H9 (cell line): ENCODE measurements at regions not wholly inside any gene's neighbourhood (a gene's known extent, or its start where the extent isn't known, plus 50 kb on each side); places are given as distances from the start of the nearest gene placed in this dataset.

Source experiments
- DNase-seq: peaks from one replicate; pipeline ENCODE4 v3.0.0-alpha.2; 2017
- H2AFZ ChIP-seq: one replicate; pipeline ENCODE4 v1.6.1; 2013; ENCODE audit warnings: mild to moderate bottlenecking, low read length, control low read depth, moderate library complexity
- H2AK5ac ChIP-seq: 2 replicates; pipeline ENCODE4 v1.6.1; 2013; ENCODE audit warnings: low read length, control low read depth, mixed read lengths; ENCODE audit not compliant: insufficient read length
- H2BK120ac ChIP-seq: one replicate; pipeline ENCODE4 v1.6.1; 2013; ENCODE audit warnings: low read depth, mild to moderate bottlenecking, low read length, control low read depth, inconsistent platforms; ENCODE audit not compliant: poor library complexity, severe bottlenecking
- H2BK12ac ChIP-seq: 2 replicates; pipeline ENCODE4 v1.6.1; 2013; ENCODE audit warnings: low read length, control low read depth, mixed read lengths, low read depth; ENCODE audit not compliant: insufficient read length
- H2BK15ac ChIP-seq: 2 replicates; pipeline ENCODE4 v1.6.1; 2013; ENCODE audit warnings: low read depth, low read length, control low read depth
- H2BK20ac ChIP-seq: one replicate; pipeline ENCODE4 v1.6.1; 2013; ENCODE audit warnings: low read depth, mild to moderate bottlenecking, low read length, control low read depth, inconsistent platforms; ENCODE audit not compliant: poor library complexity, severe bottlenecking
- H2BK5ac ChIP-seq: 2 replicates; pipeline ENCODE4 v1.6.1; 2013; ENCODE audit warnings: low read length, control low read depth, mixed read lengths; ENCODE audit not compliant: insufficient read length
- H3K14ac ChIP-seq: 2 replicates; pipeline ENCODE4 v1.6.1; 2013; ENCODE audit warnings: low read length, control low read depth; ENCODE audit not compliant: insufficient read depth
- H3K18ac ChIP-seq: 2 replicates; pipeline ENCODE4 v1.6.1; 2013; ENCODE audit warnings: low read depth, mild to moderate bottlenecking, mixed read lengths, low read length, control low read depth; ENCODE audit not compliant: insufficient read length
- H3K23ac ChIP-seq: 2 replicates; pipeline ENCODE4 v1.6.1; 2013; ENCODE audit warnings: low read length, control low read depth, mixed read lengths, low read depth; ENCODE audit not compliant: insufficient read length
- H3K23me2 ChIP-seq: 2 replicates; pipeline ENCODE4 v1.6.1; 2013; ENCODE audit warnings: low read depth, mild to moderate bottlenecking, mixed read lengths, low read length, control low read depth; ENCODE audit not compliant: insufficient read length, poor library complexity, severe bottlenecking
- H3K27ac ChIP-seq: 2 replicates; pipeline ENCODE4 v1.5.1; 2013; ENCODE audit warnings: low read length, control low read depth, mixed read lengths, low read depth; ENCODE audit not compliant: insufficient read length
- H3K27me3 ChIP-seq: 2 replicates; pipeline ENCODE4 v1.6.1; 2013; ENCODE audit warnings: low read length, control low read depth, inconsistent platforms; ENCODE audit not compliant: insufficient read depth
- H3K4ac ChIP-seq: 2 replicates; pipeline ENCODE4 v1.6.1; 2013; ENCODE audit warnings: low read depth, mild to moderate bottlenecking, control low read depth, inconsistent platforms, low read length, moderate library complexity
- H3K4me1 ChIP-seq: 2 replicates; pipeline ENCODE4 v1.6.1; 2013; ENCODE audit warnings: low read length, control low read depth, inconsistent platforms; ENCODE audit not compliant: insufficient read depth
- H3K4me2 ChIP-seq: 2 replicates; pipeline ENCODE4 v1.6.1; 2013; ENCODE audit warnings: low read length, control low read depth, mixed read lengths; ENCODE audit not compliant: insufficient read length, insufficient read depth
- H3K56ac ChIP-seq: 2 replicates; pipeline ENCODE4 v1.6.1; 2013; ENCODE audit warnings: low read depth, mild to moderate bottlenecking, mixed read lengths, low read length, control low read depth; ENCODE audit not compliant: insufficient read length
- H3K79me1 ChIP-seq: 2 replicates; pipeline ENCODE4 v1.6.1; 2013; ENCODE audit warnings: low read depth, mild to moderate bottlenecking, moderate library complexity, low read length, control low read depth, inconsistent platforms; ENCODE audit not compliant: insufficient read depth, poor library complexity, severe bottlenecking
- H3K79me2 ChIP-seq: 2 replicates; pipeline ENCODE4 v1.6.1; 2013; ENCODE audit warnings: low read length, control low read depth, inconsistent platforms; ENCODE audit not compliant: insufficient read depth
- H3K9ac ChIP-seq: 2 replicates; pipeline ENCODE4 v1.6.1; 2013; ENCODE audit warnings: low read length, control low read depth, mixed read lengths; ENCODE audit not compliant: insufficient read length; ENCODE audit errors: extremely low read depth
- H3K9me3 ChIP-seq: one replicate; pipeline ENCODE4 v1.6.1; 2013; ENCODE audit warnings: low read depth, low read length, inconsistent platforms; ENCODE audit not compliant: control insufficient read depth
- H3T11ph ChIP-seq: one replicate; pipeline ENCODE4 v1.6.1; 2013; ENCODE audit warnings: mild to moderate bottlenecking, low read length, control low read depth, inconsistent platforms
- H4K20me1 ChIP-seq: one replicate; pipeline ENCODE4 v1.6.1; 2013; ENCODE audit not compliant: control insufficient read depth, insufficient read length, insufficient read depth
- H4K5ac ChIP-seq: 2 replicates; pipeline ENCODE4 v1.6.1; 2013; ENCODE audit warnings: low read depth, mild to moderate bottlenecking, mixed read lengths, low read length, control low read depth; ENCODE audit not compliant: insufficient read length
- H4K8ac ChIP-seq: replicated peaks from 2 replicates; pipeline ENCODE4 v1.6.1; 2013; ENCODE audit warnings: low read length, control low read depth, mixed read lengths, low read depth; ENCODE audit not compliant: insufficient read length
- H4K91ac ChIP-seq: 2 replicates; pipeline ENCODE4 v1.6.1; 2013; ENCODE audit warnings: low read depth, mild to moderate bottlenecking, moderate library complexity, mixed read lengths, low read length, control low read depth; ENCODE audit not compliant: insufficient read length
- H3K27ac Mint-ChIP-seq, 3 experiments: 2 replicates in 2 of 3; 3 replicates in 1 of 3; pipeline ENCODE4 v1.8.0; 2020 to 2021; ENCODE audit warnings: mixed read lengths in 3 of 3, mild to moderate bottlenecking in 1 of 3, moderate library complexity in 1 of 3
- H3K27me3 Mint-ChIP-seq: 2 replicates; pipeline ENCODE4 v1.8.0; 2021; ENCODE audit warnings: low read depth, mild to moderate bottlenecking, moderate library complexity, mixed read lengths
- H3K36me3 Mint-ChIP-seq, 3 experiments: 2 replicates in 2 of 3; 3 replicates in 1 of 3; pipeline ENCODE4 v1.8.0; 2020 to 2021; ENCODE audit warnings: low read depth in 3 of 3, mixed read lengths in 3 of 3; ENCODE audit not compliant: insufficient read depth in 1 of 3
- H3K4me1 Mint-ChIP-seq, 2 experiments: 2 replicates each; pipeline ENCODE4 v1.8.0; 2020; ENCODE audit warnings: mixed read lengths in 2 of 2
- H3K4me3 Mint-ChIP-seq, 2 experiments: 2 replicates in 1 of 2; 3 replicates in 1 of 2; pipeline ENCODE4 v1.8.0; 2020 to 2021; ENCODE audit warnings: mild to moderate bottlenecking in 2 of 2, mixed read lengths in 2 of 2, moderate library complexity in 1 of 2
- H3K9me3 Mint-ChIP-seq, 2 experiments: 2 replicates in 1 of 2; 3 replicates in 1 of 2; pipeline ENCODE4 v1.8.0; 2020; ENCODE audit warnings: mild to moderate bottlenecking in 2 of 2, mixed read lengths in 2 of 2, moderate library complexity in 1 of 2
- CTCF ChIP-seq: fragments of 200-600 bp; sonication (generic); conservative IDR thresholded peaks from 3 replicates; pipeline ENCODE4 v1.8.0; 2021; ENCODE audit warnings: antibody characterized with exemption, mild to moderate bottlenecking

GRCh38 chr18:44096016-44096415 is 584.7 kb upstream of the SETBP1 start:
- H3K4me2 ChIP-seq, result no peak overlapping the region
- no peak overlapping the region for H3K23ac ChIP-seq
- H4K5ac ChIP-seq, result no peak overlapping the region
- H2BK12ac ChIP-seq, result no peak overlapping the region
- DNase-seq, result no peak
- H3K4ac ChIP-seq, result no peak overlapping the region
- H2BK20ac ChIP-seq, result no peak overlapping the region
- no peak overlapping the region for H3K14ac ChIP-seq
- no peak overlapping the region for H3K18ac ChIP-seq
- no peak overlapping the region for H2AFZ ChIP-seq
- H3K4me3 Mint-ChIP-seq, result no peak overlapping the region
- H2AK5ac ChIP-seq, result no peak overlapping the region
- H3K9me3 Mint-ChIP-seq, result peaks cover 13 to 20% of the 10 kb centered on the region in 2 experiments; a peak in 3 of 5 replicates
- no peak overlapping the region for H2BK120ac ChIP-seq
- H4K8ac ChIP-seq, result no peak overlapping the region
- no peaks in the 10 kb centered on the region for H4K20me1 ChIP-seq
- no peaks in the 10 kb centered on the region for H3K79me1 ChIP-seq
- H3K27me3 Mint-ChIP-seq, result no peaks in the 10 kb centered on the region; the same call in 1 of the 2 replicates
- no peaks in the 10 kb centered on the region for H3K23me2 ChIP-seq
- H3K56ac ChIP-seq, result no peak overlapping the region
- no peaks in the 10 kb centered on the region for H3K27me3 ChIP-seq
- no peak overlapping the region for H4K91ac ChIP-seq
- peaks cover 8 to 15% of the 10 kb centered on the region in 2 experiments for H3K4me1 Mint-ChIP-seq
- peaks cover 2 to 19% (median 5%) of the 10 kb centered on the region in 3 experiments; a peak in 6 of 7 replicates for H3K36me3 Mint-ChIP-seq
- H3K9ac ChIP-seq, result no peak overlapping the region
- H3K79me2 ChIP-seq, result no peaks in the 10 kb centered on the region
- no peaks in the 10 kb centered on the region for H3K4me1 ChIP-seq
- H2BK15ac ChIP-seq, result no peak overlapping the region
- no peak for TF ChIP-seq CTCF
- H3T11ph ChIP-seq, result no peak overlapping the region
- no peaks in the 10 kb centered on the region for H3K9me3 ChIP-seq
- no peak overlapping the region for H3K27ac Mint-ChIP-seq
- no peak overlapping the region for H3K27ac ChIP-seq
- no peak overlapping the region for H2BK5ac ChIP-seq
